ENCODE measurements at regions not wholly inside any gene's neighbourhood (a gene's known extent, or its start where the extent isn't known, plus 50 kb on each side); places are given as distances from the start of the nearest gene placed in this dataset.

DNA sequence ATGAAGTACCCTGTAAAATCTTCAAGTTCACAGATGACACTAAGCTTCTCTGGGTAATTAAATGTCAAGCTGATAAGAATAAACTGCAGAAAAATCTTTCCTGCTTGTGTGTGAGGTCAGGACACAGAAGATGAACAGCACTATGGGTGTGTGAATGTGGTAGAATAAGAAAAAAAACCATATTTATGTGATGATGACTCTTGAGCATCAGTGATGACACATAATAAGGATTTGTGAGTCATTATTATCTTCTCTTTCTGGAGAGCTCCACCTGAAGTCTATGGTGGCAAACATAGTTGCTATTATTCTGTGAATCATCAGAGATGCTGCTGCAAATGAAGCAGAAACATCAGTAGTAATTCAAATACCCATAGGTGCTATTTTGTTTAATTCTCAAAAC is 422.4 kb downstream of the DIPK2A start:
- Histone ChIP-seq H3K36me3 (ENCODE audit: control insufficient read depth in 3 of 3, insufficient read depth in 2 of 3, low read depth in 1 of 3, low read length in 3 of 3) (no peaks in the 10 kb centered on the region), H3K4me3 (ENCODE audit: low read depth in 1 of 3, low read length in 3 of 3) (no peak overlapping the region), H3K27me3 (ENCODE audit: control insufficient read depth in 3 of 3, insufficient read depth in 3 of 3, low read length in 3 of 3) (no peaks in the 10 kb centered on the region), H3K27ac (ENCODE audit: low read depth in 1 of 3, low read length in 2 of 3) (no peak overlapping the region), H3K4me1 (ENCODE audit: control insufficient read depth in 3 of 3, insufficient read depth in 2 of 3, low read depth in 1 of 3, low read length in 2 of 3) (no peaks in the 10 kb centered on the region), H3K9me3 (ENCODE audit: control insufficient read depth in 2 of 2, insufficient read depth in 1 of 2, low read depth in 1 of 2, low read length in 1 of 2) (no peaks in the 10 kb centered on the region)
- FAIRE-seq (no peak), DNase-seq (no peak)

DNA sequence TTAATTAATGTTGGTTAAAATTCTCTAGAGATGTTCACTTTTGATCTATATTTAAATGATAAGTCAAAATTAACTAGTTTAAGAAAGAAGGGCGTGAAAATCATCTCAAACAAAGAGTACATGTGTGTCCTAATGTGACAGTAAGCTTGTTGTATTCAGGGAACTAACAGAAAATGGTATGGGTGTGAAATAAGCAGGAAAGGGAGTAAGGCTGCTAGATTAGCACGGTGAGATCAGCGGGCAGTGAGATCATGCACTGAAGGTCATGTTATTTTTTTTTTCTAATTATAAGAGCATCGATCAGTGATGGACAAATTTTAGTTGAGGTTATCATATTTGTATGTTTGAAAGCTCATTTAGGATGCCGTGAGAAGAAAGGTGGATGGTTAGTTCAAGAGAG is 430.8 kb downstream of the DIPK2A start:
- H3K4me1 ChIP-seq (ENCODE audit: control insufficient read depth in 3 of 3, insufficient read depth in 2 of 3, low read depth in 1 of 3, low read length in 2 of 3) = peaks cover 0 to 5% (median 0%) of the 10 kb centered on the region in 3 donors
- H3K4me3 ChIP-seq (ENCODE audit: low read depth in 1 of 3, low read length in 3 of 3) = no peak overlapping the region
- no peak overlapping the region for H3K27ac ChIP-seq (ENCODE audit: low read depth in 1 of 3, low read length in 2 of 3)
- H3K9me3 ChIP-seq (ENCODE audit: control insufficient read depth in 2 of 2, insufficient read depth in 1 of 2, low read depth in 1 of 2, low read length in 1 of 2) = no peaks in the 10 kb centered on the region
- WGBS, 3 donors = 75 to 87% (median 76%) methylated on average over 5 of the region's 5 CpGs
- DNase-seq = no peak
- no peaks in the 10 kb centered on the region for H3K27me3 ChIP-seq (ENCODE audit: control insufficient read depth in 3 of 3, insufficient read depth in 3 of 3, low read length in 3 of 3)
- no peaks in the 10 kb centered on the region for H3K36me3 ChIP-seq (ENCODE audit: control insufficient read depth in 3 of 3, insufficient read depth in 2 of 3, low read depth in 1 of 3, low read length in 3 of 3)
- no peak for FAIRE-seq

DNA sequence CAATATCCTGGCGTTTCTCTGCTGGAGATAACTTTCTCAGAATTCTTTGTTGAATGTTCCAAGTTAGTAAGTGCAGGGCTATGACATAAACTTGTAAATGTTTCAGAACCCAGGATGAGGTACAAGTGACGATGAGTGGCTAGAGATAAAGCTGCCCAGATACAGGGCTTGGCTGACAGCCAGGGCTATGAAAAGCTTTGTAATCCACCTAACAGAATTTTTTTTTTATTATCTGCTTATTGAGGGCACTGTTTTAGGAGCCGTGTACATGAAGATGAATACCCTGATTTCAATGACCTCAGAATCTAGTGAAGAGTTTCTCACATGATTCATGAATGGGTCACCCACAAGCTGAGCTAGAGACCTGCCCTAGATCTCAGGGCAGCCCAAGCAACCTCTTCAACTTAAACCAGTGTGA is 431.4 kb downstream of the DIPK2A start:
- 8 to 52% (median 28%) methylated on average over 3 of the region's 3 CpGs for WGBS, 3 donors
- peaks cover 0 to 5% (median 0%) of the 10 kb centered on the region in 3 donors for H3K4me1 ChIP-seq (ENCODE audit: control insufficient read depth in 3 of 3, insufficient read depth in 2 of 3, low read depth in 1 of 3, low read length in 2 of 3)
- DNase-seq (peak in 1 of 2 donors; percentile 52), FAIRE-seq (no peak)
- no peak overlapping the region for H3K4me3 ChIP-seq (ENCODE audit: low read depth in 1 of 3, low read length in 3 of 3)
- no peaks in the 10 kb centered on the region for H3K36me3 ChIP-seq (ENCODE audit: control insufficient read depth in 3 of 3, insufficient read depth in 2 of 3, low read depth in 1 of 3, low read length in 3 of 3)
- H3K27ac ChIP-seq (ENCODE audit: low read depth in 1 of 3, low read length in 2 of 3) = no peak overlapping the region
- H3K9me3 ChIP-seq (ENCODE audit: control insufficient read depth in 2 of 2, insufficient read depth in 1 of 2, low read depth in 1 of 2, low read length in 1 of 2) = no peaks in the 10 kb centered on the region
- H3K27me3 ChIP-seq (ENCODE audit: control insufficient read depth in 3 of 3, insufficient read depth in 3 of 3, low read length in 3 of 3) = no peaks in the 10 kb centered on the region

DNA sequence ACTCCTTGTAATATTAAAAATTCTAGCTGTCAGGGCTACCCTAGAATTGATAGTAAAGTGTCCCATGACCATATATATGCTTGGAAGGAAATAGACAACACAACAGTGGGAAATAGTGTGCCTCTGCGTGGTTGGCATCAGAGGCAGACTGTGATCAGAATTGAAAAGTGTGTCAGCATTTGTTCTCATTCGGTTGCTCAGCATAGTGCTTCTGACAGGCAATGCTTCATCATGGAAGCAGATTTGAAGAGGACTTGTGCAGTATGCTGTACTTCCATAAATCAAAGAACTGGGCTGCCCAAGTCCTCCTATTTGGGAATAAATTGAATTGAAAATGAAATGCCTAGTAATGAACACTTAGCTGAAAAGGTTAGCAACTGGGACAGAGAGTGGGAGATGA is 435.7 kb downstream of the DIPK2A start:
- peaks cover 0 to 3% of the 10 kb centered on the region in 2 donors for H3K9me3 ChIP-seq (ENCODE audit: control insufficient read depth in 2 of 2, insufficient read depth in 1 of 2, low read depth in 1 of 2, low read length in 1 of 2)
- no peaks in the 10 kb centered on the region for H3K36me3 ChIP-seq (ENCODE audit: control insufficient read depth in 3 of 3, insufficient read depth in 2 of 3, low read depth in 1 of 3, low read length in 3 of 3)
- H3K4me3 ChIP-seq (ENCODE audit: low read depth in 1 of 3, low read length in 3 of 3) = no peak overlapping the region
- no peak overlapping the region for H3K27ac ChIP-seq (ENCODE audit: low read depth in 1 of 3, low read length in 2 of 3)
- 77 to 86% (median 83%) methylated on average over 2 of the region's 2 CpGs for WGBS, 3 donors
- peaks cover 0 to 5% (median 0%) of the 10 kb centered on the region in 3 donors for H3K4me1 ChIP-seq (ENCODE audit: control insufficient read depth in 3 of 3, insufficient read depth in 2 of 3, low read depth in 1 of 3, low read length in 2 of 3)
- DNase-seq (no peak), FAIRE-seq (no peak)
- H3K27me3 ChIP-seq (ENCODE audit: control insufficient read depth in 3 of 3, insufficient read depth in 3 of 3, low read length in 3 of 3) = peaks cover 0 to 2% (median 0%) of the 10 kb centered on the region in 3 donors

DNA sequence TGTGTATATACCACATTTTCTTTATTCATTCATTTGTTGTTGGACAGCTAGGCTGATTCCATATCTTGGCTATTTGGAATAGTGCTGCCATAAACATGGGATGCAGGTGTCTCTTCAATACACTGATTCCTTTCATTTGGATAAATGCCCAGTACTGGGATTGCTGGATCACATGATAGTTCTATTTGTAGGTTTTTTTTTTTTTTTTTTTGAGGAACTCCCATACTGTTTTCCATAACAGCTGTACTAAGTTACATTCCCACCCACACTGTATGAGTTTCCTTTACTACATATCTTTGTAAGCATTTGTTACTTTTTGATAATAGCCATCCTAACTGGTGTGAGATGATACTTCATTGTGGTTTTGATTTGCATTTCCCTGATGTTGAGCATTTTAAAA is 437.7 kb downstream of the DIPK2A start:
- Histone ChIP-seq H3K27ac (ENCODE audit: low read depth in 1 of 3, low read length in 2 of 3) (no peak overlapping the region), H3K4me3 (ENCODE audit: low read depth in 1 of 3, low read length in 3 of 3) (no peak overlapping the region), H3K4me1 (ENCODE audit: control insufficient read depth in 3 of 3, insufficient read depth in 2 of 3, low read depth in 1 of 3, low read length in 2 of 3) (no peaks in the 10 kb centered on the region), H3K27me3 (ENCODE audit: control insufficient read depth in 3 of 3, insufficient read depth in 3 of 3, low read length in 3 of 3) (peaks cover 0 to 2% (median 0%) of the 10 kb centered on the region in 3 donors), H3K36me3 (ENCODE audit: control insufficient read depth in 3 of 3, insufficient read depth in 2 of 3, low read depth in 1 of 3, low read length in 3 of 3) (no peaks in the 10 kb centered on the region), H3K9me3 (ENCODE audit: control insufficient read depth in 2 of 2, insufficient read depth in 1 of 2, low read depth in 1 of 2, low read length in 1 of 2) (peaks cover 0 to 3% of the 10 kb centered on the region in 2 donors)
- DNase-seq (no peak), FAIRE-seq (no peak)

DNA sequence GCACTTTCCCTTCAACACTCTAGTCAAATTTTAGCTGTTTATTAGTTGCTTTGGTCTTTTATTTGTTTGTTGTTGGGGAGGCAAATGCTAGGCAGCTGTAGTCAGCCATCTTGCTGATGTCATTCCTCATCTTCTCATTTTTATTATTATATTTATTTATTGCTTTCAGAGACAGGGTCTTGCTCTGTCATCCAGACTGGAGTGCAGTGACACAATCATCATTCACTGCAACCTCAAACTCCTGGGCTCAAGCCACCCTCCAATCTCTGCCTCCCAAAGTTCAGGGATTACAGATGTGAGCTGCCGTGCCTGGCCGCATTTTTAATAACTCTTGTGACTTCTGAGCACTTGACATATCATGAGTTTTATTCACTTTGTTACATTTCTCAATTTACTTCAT is 441.4 kb downstream of the DIPK2A start:
- FAIRE-seq = no peak
- DNase-seq = no peak
- H3K27ac ChIP-seq (ENCODE audit: low read depth in 1 of 3, low read length in 2 of 3) = no peak overlapping the region
- no peaks in the 10 kb centered on the region for H3K36me3 ChIP-seq (ENCODE audit: control insufficient read depth in 3 of 3, insufficient read depth in 2 of 3, low read depth in 1 of 3, low read length in 3 of 3)
- peaks cover 0 to 3% of the 10 kb centered on the region in 2 donors for H3K9me3 ChIP-seq (ENCODE audit: control insufficient read depth in 2 of 2, insufficient read depth in 1 of 2, low read depth in 1 of 2, low read length in 1 of 2)
- peaks cover 0 to 2% (median 0%) of the 10 kb centered on the region in 3 donors for H3K27me3 ChIP-seq (ENCODE audit: control insufficient read depth in 3 of 3, insufficient read depth in 3 of 3, low read length in 3 of 3)
- H3K4me3 ChIP-seq (ENCODE audit: low read depth in 1 of 3, low read length in 3 of 3) = no peak overlapping the region
- no peaks in the 10 kb centered on the region for H3K4me1 ChIP-seq (ENCODE audit: control insufficient read depth in 3 of 3, insufficient read depth in 2 of 3, low read depth in 1 of 3, low read length in 2 of 3)
- WGBS, 3 donors = 90 to 97% (median 97%) methylated on average over 2 of the region's 2 CpGs

DNA sequence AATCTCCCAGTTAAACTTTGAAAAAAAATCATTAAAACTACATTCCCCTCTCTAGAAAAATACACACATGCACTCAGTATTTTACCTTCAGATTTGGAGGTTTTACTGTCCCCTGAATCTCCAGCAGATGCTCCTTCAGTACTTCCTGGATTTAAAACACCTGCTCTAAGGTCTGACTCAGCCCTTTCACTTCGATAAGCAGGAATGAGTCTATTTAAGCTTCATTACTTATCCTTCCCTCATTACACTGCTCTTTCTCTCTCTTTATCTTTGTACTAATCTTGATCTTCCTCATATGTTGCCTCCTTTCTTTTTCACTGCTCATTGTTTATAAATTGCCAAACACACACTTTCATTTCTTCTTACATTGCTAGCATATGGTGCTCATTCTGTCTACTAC is 443.9 kb downstream of the DIPK2A start:
- no peaks in the 10 kb centered on the region for H3K36me3 ChIP-seq (ENCODE audit: control insufficient read depth in 3 of 3, insufficient read depth in 2 of 3, low read depth in 1 of 3, low read length in 3 of 3)
- H3K4me3 ChIP-seq (ENCODE audit: low read depth in 1 of 3, low read length in 3 of 3) = no peak overlapping the region
- no peak for DNase-seq
- peaks cover 0 to 3% of the 10 kb centered on the region in 2 donors for H3K9me3 ChIP-seq (ENCODE audit: control insufficient read depth in 2 of 2, insufficient read depth in 1 of 2, low read depth in 1 of 2, low read length in 1 of 2)
- H3K27me3 ChIP-seq (ENCODE audit: control insufficient read depth in 3 of 3, insufficient read depth in 3 of 3, low read length in 3 of 3) = no peaks in the 10 kb centered on the region
- 0 to 32% (median 5%) methylated on average over 1 of the region's 1 CpG for WGBS, 3 donors
- no peaks in the 10 kb centered on the region for H3K4me1 ChIP-seq (ENCODE audit: control insufficient read depth in 3 of 3, insufficient read depth in 2 of 3, low read depth in 1 of 3, low read length in 2 of 3)
- no peak overlapping the region for H3K27ac ChIP-seq (ENCODE audit: low read depth in 1 of 3, low read length in 2 of 3)
- FAIRE-seq = no peak

DNA sequence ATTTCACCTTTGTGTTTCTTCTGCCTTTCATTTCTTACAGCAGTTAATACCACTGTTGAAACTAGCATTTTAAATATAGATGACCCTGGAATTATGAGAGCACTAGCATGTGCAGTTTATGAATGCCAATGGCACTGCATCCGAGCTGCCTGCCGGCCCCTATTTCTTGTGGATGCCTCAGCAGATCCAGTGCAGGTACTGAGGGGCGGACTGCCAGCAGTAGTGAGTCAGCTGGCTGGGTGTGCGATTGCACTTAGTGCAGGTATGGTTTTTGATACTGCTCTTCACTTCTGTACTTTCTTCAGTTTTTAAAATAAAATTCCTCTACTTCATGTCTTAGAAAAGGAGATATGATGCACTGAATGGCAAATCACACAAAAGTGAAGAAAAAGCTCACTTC is 453.0 kb downstream of the DIPK2A start:
- FAIRE-seq (no peak), DNase-seq (no peak)
- Histone ChIP-seq H3K27ac (ENCODE audit: low read depth in 1 of 3, low read length in 2 of 3) (no peak overlapping the region), H3K9me3 (ENCODE audit: control insufficient read depth in 2 of 2, insufficient read depth in 1 of 2, low read depth in 1 of 2, low read length in 1 of 2) (no peaks in the 10 kb centered on the region), H3K4me3 (ENCODE audit: low read depth in 1 of 3, low read length in 3 of 3) (no peak overlapping the region), H3K36me3 (ENCODE audit: control insufficient read depth in 3 of 3, insufficient read depth in 2 of 3, low read depth in 1 of 3, low read length in 3 of 3) (no peaks in the 10 kb centered on the region), H3K27me3 (ENCODE audit: control insufficient read depth in 3 of 3, insufficient read depth in 3 of 3, low read length in 3 of 3) (no peaks in the 10 kb centered on the region), H3K4me1 (ENCODE audit: control insufficient read depth in 3 of 3, insufficient read depth in 2 of 3, low read depth in 1 of 3, low read length in 2 of 3) (no peaks in the 10 kb centered on the region)
- 89 to 90% (median 90%) methylated on average over 4 of the region's 4 CpGs for WGBS, 3 donors

DNA sequence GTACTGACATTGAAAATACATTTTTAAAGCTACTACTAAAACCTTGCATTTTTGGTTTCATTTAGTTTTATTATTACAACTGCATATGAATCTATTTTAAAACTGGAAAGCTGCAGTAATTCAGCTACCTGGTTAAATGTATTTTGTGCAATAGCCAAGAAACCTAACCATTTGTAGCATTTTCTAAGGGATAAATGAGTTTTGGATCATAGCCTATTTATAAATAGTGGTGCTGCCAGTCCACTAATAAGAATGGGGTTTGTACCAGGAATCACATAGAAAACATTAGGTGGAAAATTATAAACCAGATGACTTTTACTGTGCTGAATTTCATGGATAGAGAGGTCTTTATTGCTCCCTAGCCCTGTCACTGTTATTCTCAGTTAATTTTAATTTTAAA is 454.7 kb downstream of the DIPK2A start:
- Histone ChIP-seq H3K36me3 (ENCODE audit: control insufficient read depth in 3 of 3, insufficient read depth in 2 of 3, low read depth in 1 of 3, low read length in 3 of 3) (no peaks in the 10 kb centered on the region), H3K9me3 (ENCODE audit: control insufficient read depth in 2 of 2, insufficient read depth in 1 of 2, low read depth in 1 of 2, low read length in 1 of 2) (no peaks in the 10 kb centered on the region), H3K27ac (ENCODE audit: low read depth in 1 of 3, low read length in 2 of 3) (no peak overlapping the region), H3K4me1 (ENCODE audit: control insufficient read depth in 3 of 3, insufficient read depth in 2 of 3, low read depth in 1 of 3, low read length in 2 of 3) (no peaks in the 10 kb centered on the region), H3K27me3 (ENCODE audit: control insufficient read depth in 3 of 3, insufficient read depth in 3 of 3, low read length in 3 of 3) (no peaks in the 10 kb centered on the region), H3K4me3 (ENCODE audit: low read depth in 1 of 3, low read length in 3 of 3) (no peak overlapping the region)
- no peak for FAIRE-seq
- no peak for DNase-seq

Measured in small intestine (tissue), 7 donors.